Fibroblast of upper back skin (primary cell): ENCODE measurements at regions not wholly inside any gene's neighbourhood (a gene's known extent, or its start where the extent isn't known, plus 50 kb on each side); places are given as distances from the start of the nearest gene placed in this dataset.

Experiments used
- DNase-seq: peaks from one replicate; pipeline ENCODE4 v3.0.0-alpha.2; 2013

- peak; percentile 11 for DNase-seq
These were observed 173.1 kb downstream of the NECTIN3 start for GRCh38 chr3:111244760-111245159.

- peak; percentile 73 for DNase-seq
These were observed 175.5 kb downstream of the NECTIN3 start for GRCh38 chr3:111246967-111247760.

GRCh38 chr3:111248406-111248805, 176.8 kb downstream of the NECTIN3 start:
- no peak for DNase-seq

- DNase-seq = no peak
These were observed 177.8 kb downstream of the NECTIN3 start for GRCh38 chr3:111249421-111249820.

- peak; percentile 39 for DNase-seq
These were observed 181.2 kb downstream of the NECTIN3 start for GRCh38 chr3:111252779-111253178.

GRCh38 chr3:111253733-111254132, 182.1 kb downstream of the NECTIN3 start:
- no peak for DNase-seq

GRCh38 chr3:111260878-111261277, 189.3 kb downstream of the NECTIN3 start:
- no peak for DNase-seq

GRCh38 chr3:111269777-111270176, 198.2 kb downstream of the NECTIN3 start:
- DNase-seq = no peak

- peak; percentile 76 for DNase-seq
These were observed 205.6 kb downstream of the NECTIN3 start for GRCh38 chr3:111277226-111277625.

GRCh38 chr3:111278959-111279358, 207.3 kb downstream of the NECTIN3 start:
- DNase-seq = no peak

GRCh38 chr3:111282024-111282423, 210.4 kb downstream of the NECTIN3 start:
- no peak for DNase-seq

GRCh38 chr3:111283165-111283564, 211.5 kb downstream of the NECTIN3 start:
- DNase-seq = no peak

GRCh38 chr3:111284503-111285183, 213.0 kb downstream of the NECTIN3 start:
- DNase-seq = no peak

- no peak for DNase-seq
These were observed 213.5 kb downstream of the NECTIN3 start for GRCh38 chr3:111285184-111285538.

- no peak for DNase-seq
These were observed 214.1 kb downstream of the NECTIN3 start for GRCh38 chr3:111285694-111286093.

GRCh38 chr3:111286746-111287145, 215.1 kb downstream of the NECTIN3 start:
- no peak for DNase-seq

- DNase-seq = no peak
These were observed 220.5 kb downstream of the NECTIN3 start for GRCh38 chr3:111292117-111292516.

GRCh38 chr3:111299192-111299615, 227.6 kb downstream of the NECTIN3 start:
- DNase-seq = peak; percentile 85

- no peak for DNase-seq
These were observed 229.7 kb downstream of the NECTIN3 start for GRCh38 chr3:111301238-111301798.

- DNase-seq = no peak
These were observed 230.4 kb downstream of the NECTIN3 start for GRCh38 chr3:111302063-111302462.

- peak; percentile 79 for DNase-seq
These were observed 232.1 kb downstream of the NECTIN3 start for GRCh38 chr3:111303760-111304159.

GRCh38 chr3:111307676-111308075, 234.3 kb upstream of the CD96 start:
- DNase-seq = no peak

- no peak for DNase-seq
These were observed 230.9 kb upstream of the CD96 start for GRCh38 chr3:111311126-111311525.

- peak; percentile 71 for DNase-seq
These were observed 230.2 kb upstream of the CD96 start for GRCh38 chr3:111311709-111312235.
